Eye (tissue), 1 donor: ENCODE measurements at regions not wholly inside any gene's neighbourhood (a gene's known extent, or its start where the extent isn't known, plus 50 kb on each side); places are given as distances from the start of the nearest gene placed in this dataset.
A peak's percentile ranks its signal among the peaks of the same experiment; 100 is the strongest.
"Not testable (repeated sequence)": the region's sequence is repeated elsewhere in the genome, so short reads cannot be mapped to it uniquely, and the experiment has no call there.

Experiments
- DNase-seq: peaks from one replicate; pipeline ENCODE4 v3.0.0-alpha.2; 2015

GRCh38 chr2:87956613-87957012 is 59.7 kb downstream of the RNU2-63P start:
- DNase-seq = not testable (repeated sequence)

GRCh38 chr2:87949008-87949407 is 67.3 kb downstream of the RNU2-63P start:
- not testable (repeated sequence) for DNase-seq

DNA sequence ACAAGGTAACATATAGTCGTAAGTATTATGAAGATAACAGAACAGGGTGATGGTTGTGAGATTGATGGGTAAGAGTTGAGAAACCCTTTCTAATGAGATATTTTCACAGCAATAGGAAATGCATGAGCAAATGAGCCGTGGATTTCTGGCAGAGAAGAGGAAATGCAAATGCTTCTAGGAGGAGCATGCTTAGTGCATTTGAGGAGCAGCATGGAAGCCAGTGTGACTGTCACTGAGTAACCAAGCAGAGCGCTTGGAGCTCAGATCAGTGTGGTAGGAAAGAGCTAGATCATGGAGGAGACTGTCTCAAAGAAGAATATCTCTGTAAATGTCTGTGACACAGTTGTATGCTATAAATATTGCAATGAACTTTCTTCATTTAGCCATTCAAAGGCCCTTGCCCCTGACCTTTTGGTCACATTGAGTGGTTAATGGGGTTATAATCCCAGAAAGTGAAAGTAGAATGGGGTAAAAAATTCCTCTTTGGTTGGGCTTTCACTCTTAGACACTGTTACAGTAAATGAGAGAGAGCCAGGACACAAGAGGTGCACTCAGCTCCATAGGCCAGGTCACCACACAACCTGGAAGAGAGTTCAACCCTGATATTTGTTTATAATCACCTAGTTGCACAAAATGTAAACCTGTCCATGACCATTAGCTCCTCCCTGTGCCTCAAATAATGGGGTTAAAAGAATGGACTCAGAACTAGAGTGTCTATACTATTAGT is 69.5 kb downstream of the RNU2-63P start:
- DNase-seq = not testable (repeated sequence)

DNA sequence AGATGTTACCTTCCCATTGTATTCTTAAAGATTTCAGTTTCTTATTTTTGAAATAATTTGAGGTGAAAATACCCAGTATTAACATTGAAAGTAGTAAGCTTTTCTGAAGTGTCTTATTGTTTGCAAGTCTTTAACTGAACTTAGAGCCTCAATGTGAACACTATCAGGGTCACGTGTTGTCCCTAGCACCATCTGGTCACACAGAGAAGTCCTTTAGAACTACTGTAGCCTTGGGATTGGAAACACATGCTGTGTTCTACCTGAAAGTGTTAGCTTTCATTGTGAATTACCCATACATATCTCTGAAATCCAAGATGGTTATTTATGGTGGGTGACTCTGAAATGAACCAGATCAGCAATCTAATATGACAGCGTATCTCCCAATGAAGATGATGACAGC is 77.0 kb downstream of the RNU2-63P start:
- peak; percentile 39 for DNase-seq

- not testable (repeated sequence) for DNase-seq
Measured at GRCh38 chr2:87919023-87919665, 93.5 kb upstream of the RGPD2 start.

DNA sequence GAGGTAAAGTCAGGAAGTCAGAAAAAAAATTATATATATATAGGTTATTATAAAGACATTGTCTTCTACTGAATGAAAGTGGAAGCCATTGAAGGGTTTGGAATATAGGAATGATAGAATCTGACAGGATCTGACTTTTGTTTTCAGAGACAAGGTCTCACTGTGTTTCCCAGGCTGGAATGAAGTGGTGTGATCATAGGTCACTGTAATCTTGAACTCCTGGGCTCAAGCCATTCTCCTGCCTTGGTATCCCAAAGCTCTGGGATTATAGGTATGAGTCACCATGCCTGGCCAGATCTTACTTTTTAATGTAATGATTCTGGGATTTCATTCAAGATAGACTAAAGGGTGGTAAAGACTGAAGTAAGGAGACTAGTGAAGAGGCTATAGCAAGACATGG is 91.6 kb upstream of the RGPD2 start:
- not testable (repeated sequence) for DNase-seq

GRCh38 chr2:87910848-87911247 is 85.3 kb upstream of the RGPD2 start:
- not testable (repeated sequence) for DNase-seq

DNA sequence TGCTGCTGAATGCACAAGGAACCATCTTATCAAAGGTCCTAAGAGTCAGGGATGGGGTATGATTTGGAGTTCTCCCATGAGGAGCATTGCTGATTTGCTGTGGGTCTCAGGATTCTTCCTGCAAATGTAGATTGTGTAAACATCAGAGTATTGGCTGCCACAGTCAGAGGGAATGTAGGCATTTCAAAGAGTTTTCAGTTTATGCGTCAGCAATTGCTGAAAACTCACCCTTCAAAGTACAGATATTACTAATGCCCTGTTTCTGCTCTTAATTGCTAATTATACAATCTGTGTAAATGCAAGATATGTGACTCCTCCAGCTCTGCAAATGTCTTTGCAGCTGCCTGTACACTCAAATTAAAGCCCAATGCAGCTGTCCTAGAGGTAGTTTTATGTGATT is 83.4 kb upstream of the RGPD2 start:
- not testable (repeated sequence) for DNase-seq

DNA sequence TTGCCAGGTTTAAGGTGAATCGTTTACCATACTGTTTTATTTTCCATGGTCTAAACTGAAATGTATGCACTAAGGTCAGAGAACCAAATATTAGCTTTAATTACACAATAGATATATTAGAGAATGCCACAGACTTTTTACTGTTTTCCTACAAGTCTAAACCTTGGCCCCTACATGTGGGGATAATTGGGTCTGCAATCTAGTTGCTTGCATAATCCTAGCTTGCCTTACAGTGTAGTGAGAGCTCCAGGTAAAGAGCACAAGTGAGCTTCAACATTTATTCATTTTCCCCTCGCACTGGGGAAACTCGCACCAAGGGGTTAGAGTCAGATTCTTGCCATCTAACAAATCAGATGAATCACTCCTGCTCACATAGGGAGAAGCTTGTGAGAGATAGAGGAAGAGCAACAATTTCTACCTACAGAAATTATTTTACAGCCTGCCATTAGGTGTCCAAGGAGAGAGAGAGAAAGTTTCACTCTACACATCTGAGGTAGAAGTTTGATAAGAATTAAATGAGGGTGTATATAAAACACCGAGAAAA is 82.0 kb upstream of the RGPD2 start:
- DNase-seq = not testable (repeated sequence)

DNA sequence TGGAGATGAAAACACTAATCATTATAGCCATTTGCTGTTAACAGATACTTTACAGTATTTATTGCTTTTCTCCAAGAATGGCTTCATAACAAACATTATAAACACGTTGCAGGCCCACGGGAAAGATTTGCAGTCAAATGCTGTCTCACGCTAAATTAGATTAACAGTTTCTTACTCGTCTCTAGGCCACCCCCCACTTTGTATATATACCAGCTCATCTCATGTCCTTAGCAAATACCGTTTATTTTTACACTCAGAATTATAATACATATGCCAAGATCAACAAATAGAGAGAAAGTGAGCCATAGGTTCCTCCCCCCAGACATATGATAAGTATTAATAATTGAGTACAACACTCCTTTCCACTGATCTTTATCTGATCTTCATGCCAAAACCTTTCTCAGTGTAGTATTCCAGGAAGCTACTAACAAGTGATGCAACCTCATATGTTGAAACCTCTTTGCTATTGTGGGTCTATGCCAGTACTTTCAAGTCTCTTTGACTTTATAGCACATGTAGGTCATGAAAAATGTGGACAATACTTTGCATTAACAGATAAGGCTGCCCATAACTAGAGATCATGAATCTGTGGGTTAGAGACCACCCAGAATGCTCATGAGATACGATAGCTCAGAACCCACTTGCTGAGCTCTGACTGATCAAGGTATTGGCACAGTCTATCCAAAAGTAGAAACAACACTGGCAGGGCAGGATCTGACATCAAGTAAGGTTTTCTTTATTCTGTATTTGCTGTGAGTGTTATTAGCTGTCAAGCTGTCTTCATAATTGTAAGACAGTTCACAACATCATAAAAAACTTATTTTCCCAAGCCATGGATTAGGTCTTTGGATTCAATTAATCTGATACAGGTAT is 77.9 kb upstream of the RGPD2 start:
- peak; percentile 1 for DNase-seq

DNA sequence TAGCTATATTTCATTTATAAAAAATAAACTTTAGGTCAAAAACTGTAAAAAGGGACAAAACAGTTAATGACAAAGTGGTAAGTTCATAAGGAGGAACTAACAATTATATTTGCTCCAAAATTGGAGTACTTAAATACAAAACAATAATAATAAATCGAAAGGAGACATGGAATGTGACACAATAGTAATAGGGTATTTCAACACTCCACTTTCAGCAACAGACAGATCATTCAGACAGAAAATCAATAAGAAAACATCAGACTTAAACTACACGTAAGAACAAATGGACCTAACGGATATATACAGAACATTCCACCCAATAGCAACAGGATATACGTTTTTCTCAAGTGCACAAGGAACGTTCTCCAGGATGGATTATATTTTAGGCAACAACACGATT is 58.1 kb upstream of the RGPD2 start:
- not testable (repeated sequence) for DNase-seq
